GM21529 (cell line): ENCODE measurements at regions not wholly inside any gene's neighbourhood (a gene's known extent, or its start where the extent isn't known, plus 50 kb on each side); places are given as distances from the start of the nearest gene placed in this dataset.

Experiments
- ATAC-seq: cut with Tn5 transposase; IDR thresholded peaks from one replicate; pipeline ENCODE4 v1.9.1; 2021; ENCODE audit not compliant: unreplicated experiment

DNA sequence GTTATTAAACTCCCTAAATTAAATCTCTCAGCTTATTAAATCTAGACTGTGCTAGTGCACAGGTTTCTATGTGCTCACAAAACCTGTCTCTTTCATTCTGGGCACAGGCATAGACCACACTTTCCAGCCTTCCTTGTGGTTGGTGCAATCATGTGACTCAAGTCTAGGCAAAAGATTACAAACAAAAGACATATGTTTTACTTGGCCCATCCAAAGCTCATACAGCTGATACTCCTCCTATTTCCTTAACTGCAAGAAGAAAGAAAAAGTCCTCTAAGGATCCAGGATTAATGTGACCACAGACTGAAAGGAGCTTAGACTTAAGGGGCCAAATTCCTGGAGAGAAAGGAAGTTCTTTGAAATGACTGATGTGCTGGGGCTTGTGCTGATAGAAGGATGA, 731.3 kb upstream of the RAB6C start:
- ATAC-seq = no peak

DNA sequence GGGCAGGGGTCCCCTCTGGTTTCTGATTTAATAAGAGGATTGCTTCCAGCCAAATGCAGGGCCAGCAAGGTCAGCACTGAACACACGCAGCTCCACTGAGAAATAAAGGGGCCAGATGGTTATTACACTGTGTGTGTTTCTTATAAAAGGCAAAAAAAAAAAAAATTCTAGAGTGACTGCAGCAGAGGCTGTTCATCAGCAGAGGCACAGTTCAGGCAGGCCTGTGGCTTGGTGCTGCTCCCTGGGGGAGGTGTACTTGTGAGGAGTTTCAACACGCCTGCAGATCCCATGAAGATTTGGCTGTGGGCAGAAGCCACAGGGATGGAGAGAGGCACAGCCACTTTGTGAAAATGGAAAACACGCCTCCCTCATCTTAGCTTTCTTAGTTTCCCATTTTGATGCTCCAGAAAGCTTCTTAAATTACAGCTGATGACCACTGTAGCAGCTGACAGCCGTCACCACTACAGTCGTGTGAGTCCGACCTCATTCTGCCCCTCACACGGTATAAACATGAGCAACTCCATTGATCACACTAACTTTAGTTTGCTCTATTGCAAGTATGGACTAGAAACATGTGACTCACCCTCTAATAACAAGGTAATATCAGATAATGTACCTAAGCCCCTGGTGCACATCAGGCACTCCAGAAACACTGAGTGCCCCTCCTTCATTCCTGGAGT, 726.5 kb upstream of the RAB6C start:
- no peak for ATAC-seq

DNA sequence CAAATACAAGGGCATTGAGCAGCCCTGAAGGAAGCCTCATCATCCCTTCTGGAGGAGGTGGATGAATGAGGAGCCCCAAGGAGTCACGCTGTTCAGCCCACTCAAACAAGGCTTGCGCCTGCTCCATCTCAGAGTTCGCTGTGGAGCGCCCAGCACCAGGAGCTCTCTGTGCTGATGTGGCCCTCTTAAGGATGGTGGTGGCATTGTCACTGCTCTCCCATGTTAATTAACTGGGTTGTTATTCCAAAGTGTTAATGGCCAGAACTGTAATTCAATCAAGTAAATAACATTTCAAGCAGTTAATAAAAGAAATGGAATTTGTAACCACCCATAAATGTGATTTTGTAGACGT, 726.0 kb upstream of the RAB6C start:
- no peak for ATAC-seq

DNA sequence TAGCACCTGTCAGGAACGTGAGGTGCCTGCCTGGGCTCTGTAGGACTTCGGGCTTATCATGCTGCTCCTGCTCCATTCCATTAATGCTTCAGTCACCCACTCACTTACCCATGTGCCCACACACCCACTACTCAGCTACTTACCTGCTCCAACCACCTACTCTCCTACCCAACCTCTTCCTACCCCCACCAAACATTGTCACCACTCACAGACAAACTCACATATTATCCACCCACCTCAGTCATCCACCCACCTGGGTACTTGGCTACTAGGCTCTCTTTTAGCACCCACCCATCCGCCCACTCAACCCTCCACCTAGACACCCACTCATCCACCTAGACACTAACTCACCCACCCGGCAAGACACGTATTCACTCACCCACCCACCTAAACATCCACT, 724.7 kb upstream of the RAB6C start:
- no peak for ATAC-seq

DNA sequence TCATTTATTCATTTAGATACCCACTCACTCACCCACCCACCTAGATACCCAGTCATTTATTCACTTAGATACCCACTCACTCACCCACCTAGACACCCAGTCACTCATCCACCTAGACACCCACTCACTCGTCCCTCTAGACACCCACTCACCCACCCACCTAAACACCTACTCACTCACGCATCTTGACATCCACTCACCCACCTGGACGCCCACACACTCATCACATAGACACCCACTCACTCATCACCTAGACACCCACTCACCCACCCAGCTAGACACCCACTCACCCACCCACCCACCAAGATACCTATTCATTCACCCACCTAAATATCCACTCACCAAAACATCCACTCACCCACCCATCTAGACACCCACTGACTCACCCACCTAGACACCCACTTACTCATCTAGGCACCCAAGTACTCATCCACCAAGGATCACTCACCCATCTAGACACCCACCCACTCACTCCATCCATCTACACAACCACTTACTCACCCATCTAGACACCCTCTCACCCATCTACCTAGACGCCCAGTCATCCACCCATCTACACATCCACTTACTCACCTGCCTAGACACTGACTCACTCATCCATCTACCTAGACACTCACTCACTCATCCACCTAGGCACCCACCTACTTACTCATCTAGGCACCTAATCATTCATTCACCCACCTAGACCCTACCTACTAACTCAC, 723.7 kb upstream of the RAB6C start:
- ATAC-seq = no peak

DNA sequence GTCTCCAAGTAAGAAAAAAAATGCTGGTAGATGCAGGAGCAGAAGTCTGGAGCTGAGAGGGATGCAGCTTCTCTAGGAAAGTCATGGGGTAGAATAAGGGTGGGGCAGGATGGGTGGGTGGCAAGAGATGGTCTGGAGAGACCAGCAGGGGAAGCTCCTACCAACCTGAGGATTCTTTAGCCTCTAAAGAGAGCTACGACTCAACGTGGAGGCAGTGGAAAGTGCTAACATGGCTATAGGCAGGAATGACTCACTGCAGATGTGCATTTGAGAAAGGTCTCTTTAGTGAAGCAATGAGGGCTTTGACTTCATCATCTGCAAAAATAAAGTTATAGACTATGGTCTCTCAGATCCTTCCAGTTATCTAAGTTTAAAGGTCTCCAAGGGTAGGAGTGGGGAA, 722.8 kb upstream of the RAB6C start:
- no peak for ATAC-seq

DNA sequence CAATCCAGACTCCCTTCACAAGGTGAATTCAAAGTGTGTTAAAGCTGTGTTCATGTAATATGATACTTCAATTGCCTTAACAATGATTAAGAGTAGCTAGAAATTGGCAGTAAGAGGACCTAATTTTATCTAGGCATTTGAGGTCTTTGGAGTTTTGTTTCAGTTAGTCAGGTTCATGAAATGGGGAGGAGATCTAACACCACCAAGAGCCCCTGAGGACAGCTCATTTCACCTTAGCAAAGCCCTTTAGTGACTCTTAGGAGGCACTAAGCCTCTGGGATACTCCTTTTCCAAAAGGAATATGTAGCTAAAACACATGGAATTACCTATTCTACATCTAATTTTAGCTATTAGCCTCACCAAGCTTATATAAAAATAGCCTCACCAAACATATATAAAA, 716.5 kb upstream of the RAB6C start:
- ATAC-seq = no peak

DNA sequence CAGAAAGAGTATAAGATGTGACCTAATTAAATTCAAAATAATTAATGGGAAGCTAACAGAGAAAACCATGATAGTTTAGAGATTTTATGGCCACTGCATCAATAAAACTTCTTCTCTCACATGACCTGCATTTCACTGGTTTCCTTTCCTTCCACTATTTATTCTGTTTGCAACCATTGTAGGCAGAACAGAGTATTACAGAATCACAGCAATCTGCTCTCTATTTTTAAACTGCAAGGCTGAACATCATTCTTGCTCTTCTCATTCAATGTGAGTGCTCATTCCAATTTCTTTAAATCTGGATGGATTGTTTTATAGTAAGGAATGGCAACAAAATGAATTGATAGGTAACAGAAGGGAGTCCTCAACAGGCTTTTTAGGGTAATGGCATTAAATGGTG, 715.5 kb upstream of the RAB6C start:
- ATAC-seq = no peak

DNA sequence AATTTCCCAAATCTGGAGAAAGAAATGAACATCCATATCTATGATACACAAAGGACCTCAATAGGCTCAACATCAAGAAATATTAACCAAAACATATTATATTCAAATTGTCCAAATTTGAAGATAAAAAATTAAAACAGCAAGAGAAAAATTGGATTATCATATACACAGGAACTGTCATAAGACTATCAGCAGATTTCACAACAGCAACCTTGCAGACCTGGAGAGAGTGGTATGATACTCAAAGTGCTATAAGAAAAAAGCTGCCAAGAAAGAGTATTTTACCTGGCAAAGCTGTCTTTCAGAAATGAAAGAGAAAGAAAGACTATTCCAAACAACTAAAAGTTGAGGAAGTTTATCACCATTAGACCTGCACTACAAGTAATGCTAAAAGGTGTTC, 711.9 kb upstream of the RAB6C start:
- ATAC-seq = no peak

DNA sequence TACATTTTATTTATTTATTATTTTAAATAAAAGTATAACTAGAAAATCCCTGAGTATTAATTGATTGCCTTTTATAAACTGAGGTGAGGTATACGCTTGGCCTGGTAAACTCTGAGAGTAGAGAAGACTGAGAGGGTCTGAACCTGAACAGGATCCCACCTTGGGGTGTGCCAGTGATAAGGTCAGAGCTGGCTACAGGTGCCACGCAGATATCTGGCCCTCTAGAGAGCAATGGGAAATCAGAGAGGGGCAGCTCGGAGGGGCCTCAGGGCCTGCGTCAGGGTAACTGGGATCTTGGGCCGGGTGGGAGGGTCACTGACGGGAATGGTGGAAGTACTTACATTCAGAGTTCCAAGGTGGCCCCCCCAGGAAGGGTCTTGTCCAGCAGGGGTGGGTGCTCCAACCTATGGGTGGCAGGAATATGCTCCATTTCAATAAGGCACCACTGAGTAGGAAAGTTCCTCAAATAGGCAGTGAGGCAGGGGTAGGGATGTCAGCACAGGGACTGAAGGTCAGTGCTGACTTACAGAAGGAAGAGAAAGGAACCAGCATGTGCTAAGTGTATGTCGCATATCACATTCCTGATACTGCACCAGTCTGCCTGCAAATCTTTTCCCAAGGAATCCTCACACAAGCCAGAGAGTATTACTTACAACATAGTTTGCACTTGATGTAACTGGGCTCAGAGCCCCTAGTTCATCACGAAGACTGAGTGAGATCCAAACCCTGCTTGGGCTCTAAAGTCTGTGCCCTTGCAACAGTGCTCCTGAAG, 706.0 kb upstream of the RAB6C start:
- no peak for ATAC-seq

DNA sequence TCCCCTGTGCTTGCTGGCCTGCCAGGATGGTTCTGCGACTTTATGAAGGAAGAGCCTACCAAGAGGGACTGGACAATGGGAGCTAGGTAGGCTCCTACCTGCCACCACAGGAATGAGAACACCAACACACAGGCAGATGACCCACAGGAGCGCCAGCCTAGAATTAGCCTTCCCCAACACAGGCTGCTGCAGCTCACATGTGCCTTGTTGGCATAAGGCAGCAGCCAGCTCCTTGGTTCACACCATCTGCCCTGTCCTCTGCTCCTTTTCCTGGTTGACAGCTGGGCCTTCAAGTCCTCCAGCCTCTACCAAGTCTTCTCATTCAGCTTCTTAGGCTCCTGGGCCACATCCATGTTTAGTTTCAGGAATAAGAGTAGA, 705.4 kb upstream of the RAB6C start:
- ATAC-seq = no peak

DNA sequence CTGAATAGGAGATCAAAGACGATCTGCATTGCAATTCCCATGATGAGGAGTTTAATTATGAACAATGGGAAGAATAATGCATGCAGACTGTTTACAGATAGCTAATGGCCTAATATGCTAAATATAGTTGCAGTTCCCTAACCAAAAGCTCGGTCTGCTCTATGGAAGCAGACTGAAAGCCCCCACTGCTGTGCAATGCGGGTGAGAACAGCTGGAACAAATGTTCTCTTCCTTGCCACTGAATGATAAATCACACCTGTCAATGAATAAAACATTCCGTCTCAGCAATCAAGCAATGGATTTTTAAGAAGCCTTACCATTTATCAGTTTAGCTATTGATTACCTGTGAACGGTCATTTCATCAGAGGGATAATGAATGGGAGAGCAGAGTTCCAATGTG, 704.5 kb upstream of the RAB6C start:
- no peak for ATAC-seq

DNA sequence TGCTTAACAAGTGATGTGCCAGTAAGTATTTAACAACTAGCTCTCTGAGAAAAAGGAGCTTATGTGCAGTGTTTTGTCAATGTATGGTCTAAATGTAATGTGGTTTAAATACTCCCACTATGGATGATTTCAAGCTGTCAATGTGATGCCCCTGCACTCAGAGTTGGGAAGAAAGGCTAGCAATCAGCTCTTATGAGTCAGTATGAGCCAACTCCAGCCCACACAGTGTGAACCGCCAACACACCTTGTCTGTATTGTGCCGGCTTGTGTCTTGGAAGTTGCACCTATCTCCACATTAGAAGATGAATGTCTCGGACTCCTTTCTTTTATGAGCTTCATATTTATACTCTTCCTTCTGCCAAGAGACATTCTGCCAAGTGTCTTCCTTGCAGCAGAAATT, 703.8 kb upstream of the RAB6C start:
- ATAC-seq = no peak

DNA sequence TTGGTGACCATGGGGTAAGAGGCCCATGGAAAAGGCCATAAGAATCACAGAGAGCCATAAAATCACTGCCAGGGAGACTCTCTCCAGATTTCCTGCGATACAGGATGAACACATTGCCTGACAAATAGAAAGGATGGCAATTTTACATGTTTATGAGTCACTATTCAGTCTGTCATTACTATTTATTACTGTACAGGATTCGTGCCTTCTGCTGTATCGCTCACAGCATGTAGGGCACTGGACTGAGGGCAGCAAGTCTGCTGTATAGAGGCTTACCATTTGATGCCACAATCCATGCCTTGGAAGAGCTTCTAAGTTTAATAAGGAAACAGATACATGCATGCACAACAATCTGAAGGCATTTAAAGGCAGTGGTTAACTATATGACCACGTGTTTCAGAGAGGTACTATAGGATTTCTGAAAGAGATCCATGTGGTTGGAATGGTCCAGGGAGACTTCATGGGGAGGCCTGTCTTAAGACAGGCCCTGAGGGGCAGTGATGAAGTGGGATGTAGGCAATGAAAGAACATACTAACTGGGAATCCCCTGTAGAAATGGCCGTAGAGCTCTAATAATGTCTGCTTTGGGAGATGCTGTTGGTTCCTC, 702.4 kb upstream of the RAB6C start:
- ATAC-seq = no peak

DNA sequence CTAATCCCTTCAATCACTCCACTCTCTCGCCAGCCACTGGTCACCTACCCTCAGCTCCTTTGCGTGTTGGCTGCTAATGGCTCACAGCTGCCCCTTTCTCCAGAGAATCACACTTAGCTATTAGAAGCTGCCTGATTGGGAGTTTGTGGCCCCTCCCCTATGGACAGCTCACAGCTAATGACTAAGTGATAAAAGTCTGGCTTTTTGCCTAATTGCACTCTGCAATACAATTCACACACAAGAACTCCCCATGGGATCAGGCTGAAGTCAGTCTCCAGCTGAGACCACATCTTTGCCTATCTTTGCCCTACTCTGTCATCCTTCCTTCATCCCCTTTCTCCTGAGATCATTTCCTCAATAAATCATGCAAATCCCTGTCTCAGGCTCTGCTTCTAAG, 701.9 kb upstream of the RAB6C start:
- no peak for ATAC-seq

DNA sequence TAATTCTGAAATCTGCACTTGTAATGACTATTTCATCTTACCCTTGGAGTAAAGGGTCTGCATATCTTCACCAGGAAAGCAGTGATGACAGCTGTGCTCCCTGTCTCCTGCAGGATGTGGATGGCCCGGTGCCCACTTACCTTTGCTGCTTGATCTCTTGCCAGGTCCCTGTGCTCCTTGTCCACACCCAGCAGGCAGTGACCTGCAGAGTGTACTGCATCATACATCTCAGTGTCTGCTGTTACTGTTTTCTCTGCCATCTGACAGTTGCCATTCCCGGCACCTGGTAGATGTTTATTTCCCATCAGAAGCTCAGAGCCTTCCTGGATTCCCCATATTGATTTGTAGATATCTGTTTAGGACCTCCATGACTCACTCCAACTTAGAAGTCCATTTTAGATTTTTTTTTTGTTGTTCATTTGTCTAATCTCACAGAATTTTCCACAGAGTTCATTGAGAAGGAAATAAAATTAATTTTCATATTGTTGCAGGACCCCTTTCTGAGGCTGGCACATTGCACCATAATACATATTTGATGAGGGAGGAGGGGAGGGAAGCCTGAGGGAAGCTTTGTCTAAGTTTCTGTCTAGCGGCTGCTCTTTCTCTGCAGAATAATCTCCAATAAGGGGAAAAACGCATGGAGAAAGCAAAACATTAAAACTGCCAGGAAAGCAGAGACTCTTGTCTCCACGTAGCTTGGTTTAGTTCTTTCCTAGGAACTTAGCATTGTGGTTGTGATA, 697.5 kb upstream of the RAB6C start:
- no peak for ATAC-seq

DNA sequence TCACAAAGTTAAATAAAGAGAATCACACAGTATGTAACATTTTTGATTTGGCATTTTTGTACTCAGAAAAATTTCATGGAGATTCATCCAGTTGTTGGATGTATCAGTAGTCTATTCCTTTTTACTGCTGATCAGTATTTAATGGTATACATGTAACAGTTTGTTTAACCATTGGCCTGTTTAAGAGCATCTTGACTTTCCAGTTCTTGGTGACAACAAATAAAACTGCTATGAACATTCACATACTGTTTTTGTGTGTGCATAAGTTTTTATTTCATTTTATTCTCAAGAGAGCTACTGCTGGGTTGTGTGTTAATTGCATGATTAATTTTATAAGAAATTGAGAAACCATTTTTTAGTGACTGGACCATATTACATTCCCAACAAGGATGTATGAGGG, 694.5 kb upstream of the RAB6C start:
- no peak for ATAC-seq

DNA sequence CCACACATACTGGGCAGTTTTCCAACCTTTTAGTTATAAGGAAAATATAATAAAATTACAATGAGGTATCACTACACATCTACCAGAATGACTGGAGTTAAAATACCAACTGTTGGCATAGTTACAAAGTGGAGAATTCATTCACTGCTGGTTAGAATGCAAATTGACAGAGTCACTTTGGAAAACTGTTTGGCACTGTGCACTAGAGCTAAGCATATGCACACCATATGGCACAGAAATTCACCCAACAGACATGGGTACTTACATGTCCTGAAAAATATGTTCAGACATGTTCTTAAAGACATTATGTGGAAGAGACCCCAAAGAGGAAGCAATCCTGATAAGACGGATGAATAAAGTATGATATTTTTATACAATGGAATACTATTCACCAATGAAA, 686.1 kb upstream of the RAB6C start:
- no peak for ATAC-seq

DNA sequence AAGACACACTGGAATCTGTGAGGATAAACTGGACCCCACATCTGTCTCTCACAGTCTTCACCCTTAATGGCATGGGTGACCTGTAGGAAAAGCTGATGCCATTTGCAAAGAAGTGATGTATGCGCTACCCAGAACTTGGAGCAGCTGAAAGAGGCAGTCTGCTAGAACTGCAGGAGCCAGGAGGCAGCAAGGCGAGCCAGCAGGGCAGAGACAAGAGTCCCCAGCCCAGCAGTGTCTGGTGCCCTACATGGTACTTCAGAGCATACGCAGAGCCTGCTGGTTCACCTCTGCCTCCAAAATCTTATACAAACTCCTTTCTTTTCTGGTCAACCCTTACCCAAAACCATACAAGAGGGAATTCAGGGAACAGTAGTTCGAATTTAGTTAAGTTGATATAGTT, 683.1 kb upstream of the RAB6C start:
- no peak for ATAC-seq

DNA sequence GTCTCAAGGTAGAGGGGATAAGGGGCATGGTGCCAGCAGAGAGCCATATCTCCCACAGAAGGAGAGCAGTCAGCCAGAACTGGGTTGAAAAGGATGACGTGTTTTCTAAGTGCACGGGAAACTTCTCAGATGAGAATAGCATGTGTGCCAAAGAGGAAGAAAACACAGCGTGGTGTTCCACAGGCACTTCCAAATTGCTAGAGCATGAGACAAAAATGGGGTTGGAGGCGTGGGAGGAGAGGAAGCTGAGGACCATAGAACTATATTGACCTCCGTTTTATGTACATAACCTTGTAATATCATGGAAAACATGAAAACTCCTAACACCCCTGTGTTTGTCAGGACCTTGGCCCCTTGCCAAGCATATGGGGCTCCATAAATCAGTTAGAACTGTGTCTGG, 682.7 kb upstream of the RAB6C start:
- no peak for ATAC-seq

DNA sequence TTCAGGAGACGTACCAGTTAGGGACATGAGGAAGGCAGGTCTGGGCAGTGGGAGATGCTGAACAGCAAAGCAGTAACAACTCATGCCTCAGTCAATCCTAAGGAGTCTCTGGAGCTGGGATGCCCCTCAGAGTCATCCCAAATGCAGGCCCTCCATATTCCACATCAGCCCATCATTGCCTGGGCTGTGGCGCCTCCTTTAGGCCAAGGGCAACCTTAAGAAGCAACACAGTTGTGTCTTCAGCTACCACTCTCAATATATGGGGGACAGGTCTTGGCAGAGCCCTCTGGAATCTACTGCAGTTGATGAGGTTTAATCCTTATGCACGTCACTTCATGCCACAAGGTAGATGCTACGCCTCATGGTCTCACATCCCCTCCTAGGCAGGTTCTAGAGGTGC, 682.0 kb upstream of the RAB6C start:
- ATAC-seq = no peak
